ENCODE measurements at regions not wholly inside any gene's neighbourhood (a gene's known extent, or its start where the extent isn't known, plus 50 kb on each side); places are given as distances from the start of the nearest gene placed in this dataset.

- DNase-seq (ENCODE audit: low read depth in 3 of 3): no peak
Measured at GRCh38 chr3:72329354-72329753, 518.9 kb downstream of the SHQ1 start.

- no peak for DNase-seq (ENCODE audit: low read depth in 3 of 3)
Measured at GRCh38 chr3:72328755-72329277, 519.4 kb downstream of the SHQ1 start.

GRCh38 chr3:72327008-72327407 lies 521.2 kb downstream of the SHQ1 start:
- no peak for DNase-seq (ENCODE audit: low read depth in 3 of 3)

- no peak for DNase-seq (ENCODE audit: low read depth in 3 of 3)
Measured at GRCh38 chr3:72324253-72324811, 523.9 kb downstream of the SHQ1 start.

GRCh38 chr3:72323773-72324172 lies 524.5 kb downstream of the SHQ1 start:
- DNase-seq (ENCODE audit: low read depth in 3 of 3): no peak

- DNase-seq (ENCODE audit: low read depth in 3 of 3): no peak
Measured at GRCh38 chr3:72322264-72322976, 525.8 kb downstream of the SHQ1 start.

- DNase-seq (ENCODE audit: low read depth in 3 of 3): no peak
Measured at GRCh38 chr3:72320955-72321303, 527.3 kb downstream of the SHQ1 start.

GRCh38 chr3:72320095-72320954 lies 527.9 kb downstream of the SHQ1 start:
- no peak for DNase-seq (ENCODE audit: low read depth in 3 of 3)

- DNase-seq (ENCODE audit: low read depth in 3 of 3): no peak
Measured at GRCh38 chr3:72319194-72320094, 528.8 kb downstream of the SHQ1 start.

GRCh38 chr3:72318504-72319193 lies 529.6 kb downstream of the SHQ1 start:
- no peak for DNase-seq (ENCODE audit: low read depth in 3 of 3)

- no peak for DNase-seq (ENCODE audit: low read depth in 3 of 3)
Measured at GRCh38 chr3:72317491-72317890, 530.8 kb downstream of the SHQ1 start.

- DNase-seq (ENCODE audit: low read depth in 3 of 3): no peak
Measured at GRCh38 chr3:72316501-72317279, 531.6 kb downstream of the SHQ1 start.

GRCh38 chr3:72313308-72313707 lies 528.4 kb upstream of the PROK2 start:
- no peak for DNase-seq (ENCODE audit: low read depth in 3 of 3)

GRCh38 chr3:72312339-72312738 lies 527.4 kb upstream of the PROK2 start:
- DNase-seq (ENCODE audit: low read depth in 3 of 3): no peak

GRCh38 chr3:72311425-72311824 lies 526.5 kb upstream of the PROK2 start:
- DNase-seq (ENCODE audit: low read depth in 3 of 3): no peak

- DNase-seq (ENCODE audit: low read depth in 3 of 3): no peak
Measured at GRCh38 chr3:72310419-72311380, 525.8 kb upstream of the PROK2 start.

GRCh38 chr3:72309661-72310418 lies 524.9 kb upstream of the PROK2 start:
- DNase-seq (ENCODE audit: low read depth in 3 of 3): no peak

GRCh38 chr3:72308641-72309040 lies 523.7 kb upstream of the PROK2 start:
- no peak for DNase-seq (ENCODE audit: low read depth in 3 of 3)
